NCI-H82 treated with DMSO at 0.1 percent for 48 hours (cell line): ENCODE measurements at regions not wholly inside any gene's neighbourhood (a gene's known extent, or its start where the extent isn't known, plus 50 kb on each side); places are given as distances from the start of the nearest gene placed in this dataset.

ENCODE experiments used
- DNase-seq: peaks from one replicate; lab custom pipeline; 2025; ENCODE audit not compliant: unreplicated experiment; lab: John Stamatoyannopoulos, UW

GRCh38 chr13:47081850-47082249 lies 185.0 kb upstream of the HTR2A start:
- no peak for DNase-seq

GRCh38 chr13:47081246-47081645 lies 184.4 kb upstream of the HTR2A start:
- no peak for DNase-seq

GRCh38 chr13:47080621-47081020 lies 183.8 kb upstream of the HTR2A start:
- no peak for DNase-seq

GRCh38 chr13:47076500-47076899 lies 179.6 kb upstream of the HTR2A start:
- no peak for DNase-seq

GRCh38 chr13:47069133-47069532 lies 172.3 kb upstream of the HTR2A start:
- DNase-seq: no peak

- DNase-seq: no peak
Measured at GRCh38 chr13:47067306-47067705, 170.5 kb upstream of the HTR2A start.

GRCh38 chr13:47066226-47066625 lies 169.4 kb upstream of the HTR2A start:
- no peak for DNase-seq

GRCh38 chr13:47064381-47064780 lies 167.5 kb upstream of the HTR2A start:
- DNase-seq: no peak

- no peak for DNase-seq
Measured at GRCh38 chr13:47049276-47049989, 152.6 kb upstream of the HTR2A start.

GRCh38 chr13:47046706-47047105 lies 149.9 kb upstream of the HTR2A start:
- DNase-seq: no peak

- no peak for DNase-seq
Measured at GRCh38 chr13:47044842-47045241, 148.0 kb upstream of the HTR2A start.

GRCh38 chr13:47039106-47039505 lies 142.3 kb upstream of the HTR2A start:
- DNase-seq: no peak

GRCh38 chr13:47038188-47038587 lies 141.3 kb upstream of the HTR2A start:
- DNase-seq: no peak

- DNase-seq: no peak
Measured at GRCh38 chr13:47036294-47037008, 139.6 kb upstream of the HTR2A start.

GRCh38 chr13:47033216-47033615 lies 136.4 kb upstream of the HTR2A start:
- DNase-seq: no peak

GRCh38 chr13:47027780-47028437 lies 131.1 kb upstream of the HTR2A start:
- no peak for DNase-seq

GRCh38 chr13:47025791-47026447 lies 129.1 kb upstream of the HTR2A start:
- no peak for DNase-seq

- no peak for DNase-seq
Measured at GRCh38 chr13:47019977-47020376, 123.1 kb upstream of the HTR2A start.

- DNase-seq: no peak
Measured at GRCh38 chr13:47017476-47017875, 120.6 kb upstream of the HTR2A start.

GRCh38 chr13:47008318-47008717 lies 111.5 kb upstream of the HTR2A start:
- no peak for DNase-seq

- no peak for DNase-seq
Measured at GRCh38 chr13:47005756-47006414, 109.0 kb upstream of the HTR2A start.
